ENCODE measurements at regions not wholly inside any gene's neighbourhood (a gene's known extent, or its start where the extent isn't known, plus 50 kb on each side); places are given as distances from the start of the nearest gene placed in this dataset.

DNA sequence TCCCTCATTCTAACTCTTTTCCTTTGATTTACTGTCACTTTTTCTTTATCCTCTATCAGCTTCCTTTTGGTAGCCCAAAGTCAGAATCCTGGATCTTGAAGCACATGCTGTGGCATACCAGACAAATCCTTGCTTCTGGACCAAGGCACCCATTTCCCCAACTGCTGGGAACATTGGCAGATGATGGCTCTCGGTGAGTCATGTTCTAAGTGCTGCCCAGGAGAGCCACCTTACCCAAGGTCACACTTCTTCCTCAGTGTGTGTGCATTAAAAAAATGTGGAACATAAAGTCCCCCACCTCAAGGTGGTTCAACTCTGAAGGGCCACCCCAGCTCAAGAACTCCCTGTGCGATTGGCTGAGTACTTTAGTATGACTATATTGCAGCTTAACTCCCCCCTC, 141.4 kb upstream of the PUM3 start:
- no peak for DNase-seq (ENCODE audit: low read depth)

DNA sequence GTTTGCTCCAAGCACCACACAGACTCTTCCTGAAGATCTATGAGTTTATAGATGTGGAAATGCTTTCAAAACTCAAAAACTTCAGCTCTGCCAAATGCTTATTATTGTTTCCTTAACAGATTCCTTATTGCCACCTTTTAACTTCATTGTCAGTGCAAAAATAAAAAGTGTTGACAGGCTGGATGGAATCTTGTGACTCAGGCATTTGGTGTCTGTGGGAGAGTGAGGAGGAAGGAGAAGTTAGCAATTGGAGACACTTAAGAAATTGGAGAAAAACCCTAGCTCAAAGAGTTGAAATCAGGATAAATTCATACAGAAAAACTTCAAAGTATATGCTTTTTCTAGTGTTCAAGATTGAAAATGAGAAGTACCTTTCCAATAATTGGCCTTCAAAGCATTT, 140.6 kb upstream of the PUM3 start:
- no peak for DNase-seq (ENCODE audit: low read depth)

GRCh38 chr9:2979957-2980610, 136.2 kb upstream of the PUM3 start:
- no peak for DNase-seq (ENCODE audit: low read depth)

DNA sequence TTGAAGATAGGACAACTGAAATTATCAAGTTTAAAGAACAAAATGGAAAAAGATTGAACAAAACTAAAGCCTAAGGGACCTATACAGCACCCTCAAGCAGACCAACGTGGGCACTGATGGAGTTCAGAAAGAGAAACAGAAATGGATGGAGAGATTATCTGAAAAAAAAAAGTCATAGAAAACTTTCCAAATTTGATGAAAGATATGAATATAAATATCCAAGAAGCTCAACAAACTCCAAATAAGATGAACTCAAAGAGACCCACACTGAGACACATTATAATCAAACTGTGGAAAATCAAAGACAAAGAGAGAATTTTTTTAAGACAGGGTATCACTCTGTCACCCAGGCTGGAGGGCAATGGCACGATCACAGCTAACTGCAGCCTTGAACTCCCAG, 128.6 kb upstream of the PUM3 start:
- DNase-seq (ENCODE audit: low read depth) = no peak

- DNase-seq (ENCODE audit: low read depth) = no peak
These were observed 127.0 kb upstream of the PUM3 start for GRCh38 chr9:2970864-2971263.

- no peak for DNase-seq (ENCODE audit: low read depth)
These were observed 123.9 kb upstream of the PUM3 start for GRCh38 chr9:2967766-2968165.

- no peak for DNase-seq (ENCODE audit: low read depth)
These were observed 122.8 kb upstream of the PUM3 start for GRCh38 chr9:2966565-2967300.

- no peak for DNase-seq (ENCODE audit: low read depth)
These were observed 120.6 kb upstream of the PUM3 start for GRCh38 chr9:2964470-2964869.

- DNase-seq (ENCODE audit: low read depth) = no peak
These were observed 119.4 kb upstream of the PUM3 start for GRCh38 chr9:2963307-2963706.

DNA sequence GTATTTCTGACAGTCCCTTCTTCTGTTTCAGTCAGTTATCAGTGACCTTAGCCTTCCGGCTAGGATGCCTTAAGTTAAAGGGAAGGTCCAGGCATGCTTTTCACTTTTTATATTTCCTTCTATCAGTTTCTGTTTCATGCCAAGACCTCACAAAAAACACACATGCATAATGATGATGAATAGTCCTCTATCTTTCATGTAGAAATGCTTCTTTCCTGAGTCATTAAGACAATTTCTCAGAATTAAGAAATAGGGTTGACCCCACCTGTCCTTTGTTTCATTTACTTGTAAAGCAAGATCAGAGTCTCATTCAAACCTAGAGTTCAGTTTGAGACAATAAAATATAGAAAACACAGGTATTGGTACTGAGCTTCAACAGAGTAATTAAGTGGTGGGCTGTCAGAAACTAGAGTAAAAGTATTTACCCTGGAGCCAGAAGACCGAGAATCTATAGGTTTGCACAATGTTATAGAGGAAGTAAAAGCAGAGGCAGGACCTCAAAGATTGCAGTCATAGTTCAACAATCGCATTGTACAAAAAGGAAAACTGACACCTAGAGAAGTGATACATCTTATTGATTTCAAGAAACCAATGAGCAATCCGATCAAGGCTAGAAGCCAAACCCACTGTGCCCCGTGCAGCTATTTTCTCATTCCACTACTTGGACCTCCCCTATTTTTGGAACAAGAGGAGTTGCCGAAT, 118.7 kb upstream of the PUM3 start:
- no peak for DNase-seq (ENCODE audit: low read depth)

DNA sequence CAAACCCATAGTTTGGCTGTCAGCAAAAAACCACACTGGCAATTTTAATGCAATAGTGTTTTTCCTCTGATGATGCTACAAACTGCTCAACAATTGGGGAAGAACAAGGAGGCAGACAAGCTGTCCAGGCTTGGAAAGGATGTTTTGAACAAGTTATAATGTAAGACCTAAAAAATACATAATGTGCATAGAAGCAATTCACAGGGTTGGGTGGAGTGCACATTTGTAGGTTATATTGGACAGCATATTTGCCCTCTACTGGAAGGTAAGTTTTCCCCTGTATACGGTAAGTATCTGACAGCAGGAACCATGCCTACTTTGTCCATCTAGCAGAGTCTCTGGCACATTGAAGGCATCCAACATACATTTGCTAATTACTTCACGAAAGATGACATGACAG, 114.3 kb upstream of the PUM3 start:
- DNase-seq (ENCODE audit: low read depth) = no peak

- no peak for DNase-seq (ENCODE audit: low read depth)
These were observed 113.8 kb upstream of the PUM3 start for GRCh38 chr9:2957656-2958200.

- peak; percentile 11 for DNase-seq (ENCODE audit: low read depth)
These were observed 111.7 kb upstream of the PUM3 start for GRCh38 chr9:2955575-2955974.

DNA sequence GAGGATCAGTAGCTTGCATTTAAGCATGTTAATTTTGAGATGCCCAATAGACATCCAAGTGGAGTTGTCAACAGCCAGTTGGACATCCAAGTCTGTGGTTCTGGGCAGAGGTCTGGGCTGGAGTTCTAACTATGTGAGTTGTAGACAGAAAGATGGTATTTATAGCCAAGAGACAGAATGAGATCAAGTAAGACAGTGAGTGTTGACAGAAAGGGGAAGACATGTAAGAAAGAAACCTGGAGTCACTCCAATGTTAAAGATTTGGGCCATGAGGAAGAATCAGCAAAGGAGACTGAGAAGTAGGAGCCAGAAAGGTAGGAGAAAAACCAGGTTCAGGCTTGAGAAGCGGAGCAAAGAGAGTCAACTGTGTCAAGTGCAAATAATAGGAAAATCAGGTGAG, 95.5 kb upstream of the PUM3 start:
- no peak for DNase-seq (ENCODE audit: low read depth)

DNA sequence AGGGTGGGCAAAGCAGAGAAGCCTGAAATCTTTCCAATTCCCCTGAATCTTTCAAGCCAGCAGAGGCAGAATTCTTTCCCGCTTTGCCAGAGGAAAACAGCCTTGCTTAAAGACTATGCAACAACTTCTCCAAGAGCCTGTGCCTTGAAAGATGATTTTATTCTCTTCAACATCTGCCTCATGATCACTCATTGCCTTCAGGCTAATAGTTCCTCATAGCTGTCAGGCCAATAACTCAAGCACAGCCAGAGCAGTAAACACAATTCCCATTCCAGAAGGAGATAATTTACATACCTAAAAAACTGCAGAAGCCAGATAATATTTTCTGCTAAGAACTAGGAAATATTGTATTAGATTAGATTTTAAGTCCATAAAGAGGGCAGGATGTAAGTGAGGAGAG, 92.3 kb upstream of the PUM3 start:
- no peak for DNase-seq (ENCODE audit: low read depth)

DNA sequence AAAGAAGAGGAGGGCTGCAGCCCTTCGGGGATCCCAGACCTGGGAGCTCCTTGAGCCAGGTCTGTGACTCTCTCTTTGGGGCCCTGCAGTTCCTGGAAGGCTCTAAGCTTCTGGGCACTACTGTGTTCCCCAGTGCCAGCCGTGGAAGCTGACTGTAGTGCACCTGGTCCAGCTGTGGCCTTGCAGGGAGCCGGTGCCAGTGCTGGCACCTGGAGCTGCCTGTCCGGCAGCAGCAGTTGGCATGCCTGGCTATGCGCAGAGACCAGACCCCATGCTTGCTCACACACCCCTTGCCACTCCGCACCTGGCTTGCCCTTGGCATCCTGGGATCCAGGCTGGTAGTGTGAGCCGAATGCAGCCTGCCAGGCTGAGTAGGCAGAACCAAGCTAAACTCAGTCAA, 91.0 kb upstream of the PUM3 start:
- no peak for DNase-seq (ENCODE audit: low read depth)

GRCh38 chr9:2934241-2934650, 90.4 kb upstream of the PUM3 start:
- no peak for DNase-seq (ENCODE audit: low read depth)

DNA sequence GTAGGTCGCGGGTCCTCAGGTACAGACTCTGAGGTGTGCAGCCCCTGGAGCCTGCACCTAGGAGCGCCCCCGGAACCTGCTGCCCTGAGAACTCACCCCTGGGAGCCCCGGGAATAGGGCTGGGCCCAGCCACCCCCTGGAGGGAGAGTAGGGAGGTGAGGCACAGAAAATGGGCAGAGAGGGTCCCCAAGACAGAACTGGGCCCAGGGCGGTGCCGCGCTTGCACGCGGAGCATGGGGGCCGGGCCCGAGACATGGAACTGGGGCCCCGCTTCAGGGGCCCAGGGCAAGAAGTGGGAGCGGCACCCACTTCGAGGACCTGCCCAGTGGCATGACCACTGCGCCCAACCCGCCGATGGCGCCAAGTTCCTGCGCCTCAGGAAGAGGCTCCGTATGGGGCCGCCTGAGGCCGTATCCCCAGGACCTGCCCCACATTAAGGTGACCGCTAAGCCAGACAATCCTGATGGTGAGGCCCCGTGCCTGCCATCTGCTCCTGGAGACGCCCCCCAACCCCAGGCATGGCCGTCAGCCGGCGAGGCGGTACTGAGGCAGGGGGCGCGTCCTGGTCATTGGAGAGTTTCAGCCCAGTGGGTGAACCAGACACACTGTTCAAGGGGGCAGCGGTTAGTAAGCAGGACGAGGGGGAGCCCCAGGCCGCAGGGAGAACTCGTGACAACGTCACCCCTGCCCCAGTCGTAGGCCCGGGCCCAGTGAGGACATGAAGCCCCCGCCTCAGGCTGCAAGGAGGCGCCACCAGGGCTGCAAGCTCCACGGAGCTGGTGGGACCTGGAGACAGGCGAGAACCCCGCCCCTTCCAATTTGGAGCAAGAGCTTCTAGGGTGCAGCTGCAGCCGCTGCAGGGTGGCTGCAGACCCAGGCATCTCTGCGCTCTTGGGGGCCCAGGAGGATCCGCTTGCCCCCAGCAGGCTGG, 89.5 kb upstream of the PUM3 start:
- no peak for DNase-seq (ENCODE audit: low read depth)

DNA sequence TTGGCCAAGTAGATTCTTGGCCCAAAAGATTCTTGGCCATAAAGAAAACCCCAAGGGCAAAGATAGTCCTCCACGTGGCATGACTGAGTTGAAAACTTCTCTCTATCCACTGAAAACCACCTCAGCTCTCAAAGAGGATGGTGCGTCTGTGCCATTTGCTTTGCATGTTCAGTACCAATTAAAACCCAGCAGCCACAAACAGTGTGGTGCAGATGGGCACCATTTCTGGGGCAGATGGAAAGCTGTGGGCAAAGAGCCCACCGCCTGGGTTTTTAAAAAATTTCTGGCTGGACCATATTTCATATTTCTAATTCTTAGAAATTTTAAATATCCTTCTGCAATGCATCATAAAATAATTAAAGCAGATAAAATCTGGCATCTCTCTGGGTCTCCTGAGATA, 84.5 kb upstream of the PUM3 start:
- DNase-seq (ENCODE audit: low read depth) = no peak

DNA sequence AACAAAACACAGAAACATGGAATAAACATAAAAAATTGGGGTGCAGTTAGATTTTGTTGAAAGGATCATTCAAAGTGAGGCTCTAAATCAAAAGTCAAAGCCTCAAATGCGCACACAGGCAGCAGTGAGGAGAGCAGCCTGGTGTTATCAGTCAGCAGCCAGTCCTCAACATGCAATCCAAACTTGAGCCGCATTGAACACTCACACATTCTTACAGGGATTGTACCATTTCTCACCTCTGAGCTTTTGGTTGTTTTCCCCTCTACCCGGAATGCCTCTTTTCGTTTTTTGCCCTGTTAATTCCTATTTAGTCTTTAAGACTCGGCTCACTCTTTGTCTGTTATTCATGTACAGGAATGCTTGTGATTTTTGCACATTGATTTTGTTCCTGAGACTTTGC, 81.1 kb upstream of the PUM3 start:
- no peak for DNase-seq (ENCODE audit: low read depth)

- DNase-seq (ENCODE audit: low read depth) = no peak
These were observed 80.5 kb upstream of the PUM3 start for GRCh38 chr9:2924380-2924768.

DNA sequence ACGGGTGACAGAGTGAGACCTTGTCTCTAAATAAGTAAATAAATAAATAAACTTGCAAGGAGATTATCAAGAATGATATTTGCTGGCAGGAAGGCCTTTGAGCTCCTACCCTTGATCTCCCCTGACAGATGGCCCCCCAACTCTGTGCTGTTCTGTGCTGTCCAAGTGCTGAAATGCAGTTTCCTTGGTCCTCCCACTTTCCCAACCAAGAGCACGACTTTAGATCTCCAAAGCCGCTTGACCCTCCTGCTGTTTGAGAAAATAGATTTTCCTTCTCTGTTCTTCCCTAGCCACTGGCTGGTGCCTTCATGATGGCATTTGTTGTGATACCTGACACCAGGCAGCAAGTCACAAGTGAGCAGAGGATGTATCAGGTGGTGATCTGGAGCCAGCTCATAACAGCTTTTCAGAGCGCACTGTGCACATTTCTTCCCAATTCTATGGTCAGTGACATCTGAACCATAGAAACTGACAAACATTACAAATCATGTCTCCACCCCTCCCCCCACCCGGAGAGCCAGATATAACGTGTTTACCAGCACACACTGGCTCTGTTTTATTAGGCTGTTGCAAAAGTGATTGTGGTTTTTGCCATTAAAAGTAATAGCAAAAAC, 80.0 kb upstream of the PUM3 start:
- peak; percentile 1 for DNase-seq (ENCODE audit: low read depth)

Data from amniotic epithelial cell (primary cell).